Caco-2 (cell line): ENCODE measurements at regions not wholly inside any gene's neighbourhood (a gene's known extent, or its start where the extent isn't known, plus 50 kb on each side); places are given as distances from the start of the nearest gene placed in this dataset.

Experiments
- BruUV-seq: library from RNA; stranded (reverse); fragments of 400-500 nt; replicated peaks from 2 replicates; lab custom pipeline; 2021; lab: Mats Ljungman, UMichigan
- CTCF ChIA-PET: fragments of 300-600 bp; sonication (Branson Sonifier 250); formaldehyde crosslinking; loops from one replicate; lab custom pipeline; 2022; ENCODE audit warnings: antibody characterized with exemption; lab: Charles Lee
- POLR2A ChIA-PET: fragments of 300-600 bp; sonication (Branson Sonifier 250); formaldehyde crosslinking; loops from one replicate; lab custom pipeline; 2022; ENCODE audit warnings: antibody characterized with exemption; lab: Charles Lee
- DNase-seq, 2 experiments: peaks; one replicate each; pipeline versions ENCODE4 v3.0.0 to v3.0.0-alpha.2; 2020 to 2022
- H3K27me3 ChIP-seq: replicated peaks from 2 replicates; pipeline ENCODE4 v1.6.0; 2011; ENCODE audit warnings: low read length; ENCODE audit not compliant: control insufficient read depth, insufficient read depth
- H3K36me3 ChIP-seq: 2 replicates; pipeline ENCODE4 v1.5.1; 2011; ENCODE audit warnings: low read length; ENCODE audit not compliant: control insufficient read depth, insufficient read depth
- H3K4me1 ChIP-seq: fragments of 250-450 bp; sonication (Bioruptor Pico); 2 replicates; pipeline ENCODE4 v1.5.1; 2020; ENCODE audit warnings: mild to moderate bottlenecking
- H3K4me3 ChIP-seq: 2 replicates; pipeline ENCODE4 v1.5.1; 2011; ENCODE audit warnings: low read depth, mild to moderate bottlenecking, control low read depth, low read length
- H3K9me3 ChIP-seq: fragments of 250-450 bp; sonication (Bioruptor Pico); 2 replicates; pipeline ENCODE4 v1.5.1; 2020; ENCODE audit warnings: mild to moderate bottlenecking, moderate library complexity
- H3K27ac Mint-ChIP-seq: one replicate; pipeline ENCODE4 v1.8.0; 2022; ENCODE audit warnings: mixed read lengths; ENCODE audit not compliant: unreplicated experiment
- H3K27me3 Mint-ChIP-seq: one replicate; pipeline ENCODE4 v1.8.0; 2022; ENCODE audit warnings: mixed read lengths; ENCODE audit not compliant: insufficient read depth, unreplicated experiment
- H3K36me3 Mint-ChIP-seq: one replicate; pipeline ENCODE4 v1.8.0; 2022; ENCODE audit warnings: mild to moderate bottlenecking, mixed read lengths; ENCODE audit not compliant: insufficient read depth, unreplicated experiment
- H3K4me1 Mint-ChIP-seq: one replicate; pipeline ENCODE4 v1.8.0; 2022; ENCODE audit warnings: low read depth, mixed read lengths; ENCODE audit not compliant: unreplicated experiment
- H3K4me3 Mint-ChIP-seq: one replicate; pipeline ENCODE4 v1.8.0; 2022; ENCODE audit warnings: mild to moderate bottlenecking, moderate library complexity, mixed read lengths; ENCODE audit not compliant: unreplicated experiment
- H3K9me3 Mint-ChIP-seq: one replicate; pipeline ENCODE4 v1.8.0; 2022; ENCODE audit warnings: mixed read lengths; ENCODE audit not compliant: unreplicated experiment
- CTCF ChIP-seq, 2 experiments: fragments of 200-600 bp in 1 of 2; IDR thresholded peaks; 1 replicate in 1 of 2; 2 replicates in 1 of 2; pipeline versions ENCODE4 v1.5.1 to v1.8.0; 2011 to 2022; ENCODE audit warnings: antibody characterized with exemption in 1 of 2, control low read depth in 1 of 2, inconsistent platforms in 1 of 2, low read depth in 1 of 2, low read length in 1 of 2, mild to moderate bottlenecking in 1 of 2, moderate library complexity in 1 of 2; ENCODE audit not compliant: insufficient read depth in 1 of 2, severe bottlenecking in 1 of 2, unreplicated experiment in 1 of 2
- intact Hi-C: fragments of 100-400 bp; cut with micrococcal nuclease; formaldehyde crosslinking; loops from one replicate; pipeline ENCODE4 v1.10.0; 2022; ENCODE audit not compliant: unreplicated experiment

- H3K4me3 Mint-ChIP-seq: no peak overlapping the region
- Histone ChIP-seq H3K4me3 (no peak overlapping the region), H3K36me3 (no peaks in the 10 kb centered on the region), H3K27me3 (no peaks in the 10 kb centered on the region), H3K9me3 (no peaks in the 10 kb centered on the region), H3K4me1 (no peaks in the 10 kb centered on the region)
- no peak for DNase-seq
- intact Hi-C loops: no loop called here
- no peak overlapping the region for H3K27ac Mint-ChIP-seq
- no peaks in the 10 kb centered on the region for H3K36me3 Mint-ChIP-seq
- peaks cover 7% of the 10 kb centered on the region for H3K27me3 Mint-ChIP-seq
- no peaks in the 10 kb centered on the region for H3K9me3 Mint-ChIP-seq
- no peak for TF ChIP-seq CTCF (IDR thresholded peaks at IDR 0.05; ENCODE audit: insufficient read depth in 1 of 2, low read depth in 1 of 2, low read length in 1 of 2, severe bottlenecking in 1 of 2, unreplicated experiment in 1 of 2)
- BruUV-seq: no TSS peak
- no peaks in the 10 kb centered on the region for H3K4me1 Mint-ChIP-seq
- ChIA-PET POLR2A (no interaction called here), CTCF (no interaction called here)
Measured at GRCh38 chr6:23494367-23494766, 631.6 kb upstream of the NRSN1 start.

- Histone ChIP-seq H3K27me3 (no peaks in the 10 kb centered on the region), H3K4me3 (no peak overlapping the region), H3K9me3 (no peaks in the 10 kb centered on the region), H3K4me1 (no peaks in the 10 kb centered on the region), H3K36me3 (no peaks in the 10 kb centered on the region)
- Mint-ChIP-seq H3K9me3 (no peaks in the 10 kb centered on the region), H3K4me3 (no peak overlapping the region), H3K4me1 (no peaks in the 10 kb centered on the region), H3K27ac (no peak overlapping the region), H3K36me3 (no peaks in the 10 kb centered on the region), H3K27me3 (peaks cover 3% of the 10 kb centered on the region)
- POLR2A ChIA-PET: no interaction called here
- CTCF ChIA-PET: no interaction called here
- no TSS peak for BruUV-seq
- no peak for TF ChIP-seq CTCF (IDR thresholded peaks at IDR 0.05; ENCODE audit: insufficient read depth in 1 of 2, low read depth in 1 of 2, low read length in 1 of 2, severe bottlenecking in 1 of 2, unreplicated experiment in 1 of 2)
- no peak for DNase-seq
- intact Hi-C loops: no loop called here
Measured at GRCh38 chr6:23498013-23498412, 628.0 kb upstream of the NRSN1 start.

GRCh38 chr6:23499549-23499948 lies 626.5 kb upstream of the NRSN1 start:
- POLR2A ChIA-PET: no interaction called here
- DNase-seq: no peak
- H3K27ac Mint-ChIP-seq: no peak overlapping the region
- Histone ChIP-seq H3K9me3 (no peaks in the 10 kb centered on the region), H3K4me3 (no peak overlapping the region), H3K27me3 (no peaks in the 10 kb centered on the region), H3K36me3 (no peaks in the 10 kb centered on the region), H3K4me1 (no peaks in the 10 kb centered on the region)
- CTCF ChIA-PET: no interaction called here
- no peaks in the 10 kb centered on the region for H3K4me1 Mint-ChIP-seq
- no peak overlapping the region for H3K4me3 Mint-ChIP-seq
- TF ChIP-seq CTCF (IDR thresholded peaks at IDR 0.05; ENCODE audit: insufficient read depth in 1 of 2, low read depth in 1 of 2, low read length in 1 of 2, severe bottlenecking in 1 of 2, unreplicated experiment in 1 of 2): no peak
- BruUV-seq: no TSS peak
- H3K36me3 Mint-ChIP-seq: no peaks in the 10 kb centered on the region
- intact Hi-C loops: no loop called here
- peaks cover 3% of the 10 kb centered on the region for H3K27me3 Mint-ChIP-seq
- H3K9me3 Mint-ChIP-seq: no peaks in the 10 kb centered on the region
